ENCODE measurements at regions not wholly inside any gene's neighbourhood (a gene's known extent, or its start where the extent isn't known, plus 50 kb on each side); places are given as distances from the start of the nearest gene placed in this dataset.

DNA sequence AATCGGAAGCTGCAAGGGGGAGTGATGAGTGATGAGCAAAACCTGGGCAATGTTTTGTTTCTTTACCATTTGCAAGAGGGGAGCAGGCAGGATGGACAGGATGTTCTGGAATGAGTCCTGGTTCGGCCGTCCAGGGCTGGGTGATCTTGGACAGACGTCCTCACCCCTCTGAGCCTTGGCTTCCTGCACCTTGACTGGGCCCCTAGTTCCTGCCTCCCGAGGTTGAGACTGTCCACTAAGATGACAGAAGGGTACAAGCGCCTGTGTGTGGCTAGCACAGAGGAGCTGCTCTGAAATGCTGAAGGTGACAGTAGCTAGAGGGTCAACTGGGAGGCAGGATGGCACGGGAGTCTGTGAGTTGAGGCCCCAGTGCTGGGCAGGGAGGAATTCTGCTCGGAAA lies 306.2 kb downstream of the MN1 start:
- intact Hi-C loops (cut with DNase I; ENCODE audit: low total_unique reads): no loop called here
- no peaks in the 10 kb centered on the region for H3K36me3 ChIP-seq
- WGBS, 5 donors: 79 to 89% (median 83%) methylated on average over 8 of the region's 8 CpGs
- no peak overlapping the region for H3K27ac ChIP-seq
- no peak for TF ChIP-seq CTCF (IDR thresholded peaks at IDR 0.05)
- no peak for TF ChIP-seq POLR2AphosphoS5 (IDR thresholded peaks at IDR 0.05)
- TF ChIP-seq EP300 (IDR thresholded peaks at IDR 0.05): no peak
- no peak for TF ChIP-seq POLR2A (IDR thresholded peaks at IDR 0.05)
- H3K4me1 ChIP-seq: peaks cover 0 to 6% (median 0%) of the 10 kb centered on the region in 4 donors
- no peaks in the 10 kb centered on the region for H3K27me3 ChIP-seq
- no peak for DNase-seq
- H3K9me3 ChIP-seq: peaks cover 0 to 13% (median 8%) of the 10 kb centered on the region in 4 donors
- no peak overlapping the region for H3K4me3 ChIP-seq

GRCh38 chr22:27499121-27499520 lies 302.4 kb downstream of the MN1 start:
- no peak overlapping the region for H3K27ac ChIP-seq
- no peaks in the 10 kb centered on the region for H3K27me3 ChIP-seq
- DNase-seq: peak in 1 of 2 donors; percentile 50
- no peaks in the 10 kb centered on the region for H3K36me3 ChIP-seq
- TF ChIP-seq POLR2AphosphoS5 (IDR thresholded peaks at IDR 0.05): no peak
- no peak for TF ChIP-seq POLR2A (IDR thresholded peaks at IDR 0.05)
- TF ChIP-seq CTCF (IDR thresholded peaks at IDR 0.05): no peak
- peaks cover 0 to 6% (median 0%) of the 10 kb centered on the region in 4 donors for H3K4me1 ChIP-seq
- 40 to 83% (median 52%) methylated on average over 5 to 13 of the region's 13 CpGs for WGBS, 5 donors
- intact Hi-C loops (cut with DNase I; ENCODE audit: low total_unique reads): no loop called here
- H3K4me3 ChIP-seq: no peak overlapping the region
- no peaks in the 10 kb centered on the region for H3K9me3 ChIP-seq

DNA sequence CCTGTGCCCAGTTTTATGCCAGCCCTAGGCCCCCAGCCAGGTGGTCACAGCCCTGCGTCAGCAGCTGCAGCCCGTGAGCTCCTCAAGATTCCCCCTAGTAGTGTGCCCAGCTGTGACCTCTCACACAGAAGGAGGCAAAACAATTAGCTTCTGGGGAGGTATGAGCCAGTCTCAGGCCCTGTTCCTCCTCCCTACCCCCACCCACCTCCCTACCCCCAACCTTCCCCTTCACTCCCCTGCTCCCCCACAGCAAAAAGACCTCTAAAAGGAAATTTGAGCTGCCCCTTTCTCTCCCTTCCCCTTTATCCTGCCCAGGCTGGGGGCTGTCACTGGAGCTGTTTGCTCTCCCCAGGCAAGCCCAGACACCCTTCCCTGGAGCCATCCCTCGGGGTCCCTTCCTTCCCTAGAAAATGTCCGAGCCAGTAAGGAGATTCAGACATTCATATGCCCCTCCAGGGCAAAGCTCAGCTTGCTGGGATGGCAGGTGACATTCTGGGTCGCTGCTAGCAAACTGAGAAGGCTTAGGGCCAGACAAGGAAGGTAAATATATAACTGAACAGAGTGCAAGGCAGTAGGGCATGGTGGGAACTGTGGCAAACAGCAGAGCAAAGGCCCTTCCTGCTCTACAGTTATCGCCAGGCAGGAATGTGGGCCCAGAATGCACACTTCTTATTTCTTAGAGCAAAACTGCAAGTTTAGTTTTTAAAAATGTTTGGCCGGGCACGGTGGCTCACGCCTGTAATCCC lies 300.2 kb downstream of the MN1 start:
- H3K4me3 ChIP-seq: no peak overlapping the region
- no peaks in the 10 kb centered on the region for H3K27me3 ChIP-seq
- intact Hi-C loops (cut with DNase I; ENCODE audit: low total_unique reads): no loop called here
- no peak for DNase-seq
- TF ChIP-seq EP300 (IDR thresholded peaks at IDR 0.05): no peak
- TF ChIP-seq POLR2AphosphoS5 (IDR thresholded peaks at IDR 0.05): no peak
- H3K27ac ChIP-seq: no peak overlapping the region
- 73 to 82% (median 74%) methylated on average over 9 of the region's 9 CpGs for WGBS, 5 donors
- H3K9me3 ChIP-seq: no peaks in the 10 kb centered on the region
- peaks cover 0 to 7% (median under 1%) of the 10 kb centered on the region in 4 donors for H3K4me1 ChIP-seq
- H3K36me3 ChIP-seq: no peaks in the 10 kb centered on the region

DNA sequence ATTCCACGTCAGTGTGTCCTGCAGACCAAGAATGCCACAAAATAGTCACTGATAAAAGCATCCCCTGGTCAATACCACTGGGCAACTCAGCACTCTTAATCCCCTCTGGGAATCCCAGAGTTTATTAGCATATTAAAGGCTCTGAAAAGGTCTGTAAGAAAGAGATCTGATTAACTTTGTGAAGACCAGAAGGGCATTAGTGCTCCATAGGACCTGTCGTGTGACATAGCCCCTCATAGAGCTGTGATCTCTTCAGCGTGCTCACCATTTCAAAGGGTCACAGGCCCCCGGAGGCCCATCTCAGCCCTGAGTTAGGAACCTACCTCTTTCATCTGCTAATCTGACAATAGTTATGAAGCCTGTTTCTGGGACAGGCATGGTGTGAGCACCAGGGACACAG lies 299.2 kb downstream of the MN1 start:
- WGBS, 5 donors: 89 to 94% (median 91%) methylated on average over 4 of the region's 4 CpGs
- no peak for DNase-seq

More for the DNA sequence above, 299.2 kb downstream of the MN1 start:
- Histone ChIP-seq H3K4me1 (peaks cover 0 to 17% (median 8%) of the 10 kb centered on the region in 4 donors), H3K36me3 (no peaks in the 10 kb centered on the region), H3K27ac (no peak overlapping the region), H3K9me3 (no peaks in the 10 kb centered on the region), H3K4me3 (no peak overlapping the region), H3K27me3 (no peaks in the 10 kb centered on the region)
- intact Hi-C loops (cut with DNase I; ENCODE audit: low total_unique reads): no loop called here
- no peak for TF ChIP-seq EP300 (IDR thresholded peaks at IDR 0.05)
- no peak for TF ChIP-seq CTCF (IDR thresholded peaks at IDR 0.05)
- TF ChIP-seq POLR2A (IDR thresholded peaks at IDR 0.05): no peak
- TF ChIP-seq POLR2AphosphoS5 (IDR thresholded peaks at IDR 0.05): no peak

Measured in stomach (tissue), 8 donors.